ENCODE measurements at regions not wholly inside any gene's neighbourhood (a gene's known extent, or its start where the extent isn't known, plus 50 kb on each side); places are given as distances from the start of the nearest gene placed in this dataset.

DNA sequence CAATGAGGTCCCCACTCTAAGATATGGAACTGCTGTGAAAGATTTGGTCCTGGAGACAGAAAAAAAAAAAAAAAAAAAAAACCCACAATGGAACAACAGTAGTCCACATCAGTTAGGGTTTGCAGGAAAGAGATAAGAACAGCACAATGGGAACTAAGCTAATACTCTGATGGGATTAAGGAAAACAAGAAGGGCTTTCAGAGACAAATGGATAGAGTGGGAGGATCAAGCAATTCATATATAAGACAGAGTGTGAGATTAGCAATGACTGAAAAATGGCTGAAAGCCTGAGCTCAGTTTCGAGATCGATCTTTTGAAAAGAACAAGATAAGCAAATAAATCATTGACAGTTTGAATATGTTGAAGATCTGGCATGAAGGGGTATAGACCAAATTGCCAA lies 188.4 kb upstream of the TRPC5 start:
- TF ChIP-seq POLR2A (IDR thresholded peaks at IDR 0.05; ENCODE audit: low read length) = no peak
- no peak for TF ChIP-seq GATA1 (IDR thresholded peaks at IDR 0.05; ENCODE audit: low read depth, low read length)

All from erythroblast (primary cell).